ENCODE measurements at regions not wholly inside any gene's neighbourhood (a gene's known extent, or its start where the extent isn't known, plus 50 kb on each side); places are given as distances from the start of the nearest gene placed in this dataset.

- 95 to 99% methylated on average over 6 of the region's 6 CpGs for WGBS, 2 experiments
- H3K36me3 ChIP-seq (ENCODE audit: control insufficient read depth, insufficient read depth, low read length) = no peaks in the 10 kb centered on the region
- no peak overlapping the region for H3K4me3 ChIP-seq (ENCODE audit: insufficient read depth, low read depth, low read length)
- H3K27me3 ChIP-seq (ENCODE audit: control insufficient read depth, insufficient read depth, low read length, poor library complexity, severe bottlenecking) = no peaks in the 10 kb centered on the region
- no peaks in the 10 kb centered on the region for H3K4me1 ChIP-seq (ENCODE audit: control insufficient read depth, insufficient read depth, low read length)
- H3K27ac ChIP-seq (ENCODE audit: insufficient read depth, low read depth, low read length, poor library complexity, severe bottlenecking) = no peak overlapping the region
- H3K9me3 ChIP-seq (ENCODE audit: control insufficient read depth, low read length) = no peaks in the 10 kb centered on the region
These were observed 291.6 kb upstream of the FAM98A start for GRCh38 chr2:33890686-33891085.

DNA sequence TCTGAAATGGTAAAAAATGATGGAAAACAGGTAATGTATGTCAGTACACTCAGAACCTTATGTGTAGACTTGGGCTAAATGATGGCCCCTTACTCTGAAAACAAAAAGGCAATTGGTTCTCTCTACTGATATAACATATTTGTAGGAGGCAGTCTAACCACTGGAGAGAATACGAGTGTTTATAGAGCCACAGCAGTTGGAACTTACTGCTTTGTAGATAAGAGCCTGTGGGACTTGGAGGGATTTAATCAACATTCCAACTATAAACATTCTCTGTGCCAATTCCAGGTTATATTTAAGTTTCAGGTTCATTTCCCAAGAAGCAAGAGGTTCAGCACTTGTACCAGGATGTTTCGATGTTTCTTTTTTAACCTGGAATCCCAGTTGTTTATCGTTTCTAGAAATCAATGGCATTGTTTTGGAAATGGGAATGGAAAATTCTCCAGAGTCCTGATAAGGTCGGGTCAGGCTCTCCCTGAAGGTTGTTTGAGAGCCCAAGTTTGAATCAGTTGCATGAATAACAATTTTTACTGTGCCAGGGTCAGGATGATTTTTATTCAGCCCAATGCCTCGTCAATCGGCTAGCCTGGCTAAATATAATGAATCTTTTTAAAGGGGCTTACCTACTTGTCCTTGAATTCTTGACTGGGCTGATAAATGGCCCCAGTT, 278.4 kb upstream of the FAM98A start:
- no peaks in the 10 kb centered on the region for H3K9me3 ChIP-seq (ENCODE audit: control insufficient read depth, low read length)
- H3K27me3 ChIP-seq (ENCODE audit: control insufficient read depth, insufficient read depth, low read length, poor library complexity, severe bottlenecking) = no peaks in the 10 kb centered on the region
- H3K36me3 ChIP-seq (ENCODE audit: control insufficient read depth, insufficient read depth, low read length) = no peaks in the 10 kb centered on the region
- no peak overlapping the region for H3K4me3 ChIP-seq (ENCODE audit: insufficient read depth, low read depth, low read length)
- H3K4me1 ChIP-seq (ENCODE audit: control insufficient read depth, insufficient read depth, low read length) = no peaks in the 10 kb centered on the region
- WGBS, 2 experiments = 89 to 92% methylated on average over 5 to 6 of the region's 6 CpGs
- no peak overlapping the region for H3K27ac ChIP-seq (ENCODE audit: insufficient read depth, low read depth, low read length, poor library complexity, severe bottlenecking)

GRCh38 chr2:33873076-33873605, 274.0 kb upstream of the FAM98A start:
- H3K27me3 ChIP-seq (ENCODE audit: control insufficient read depth, insufficient read depth, low read length, poor library complexity, severe bottlenecking) = no peaks in the 10 kb centered on the region
- WGBS, 2 experiments = 85 to 100% methylated on average over 1 of the region's 1 CpG
- no peaks in the 10 kb centered on the region for H3K4me1 ChIP-seq (ENCODE audit: control insufficient read depth, insufficient read depth, low read length)
- no peaks in the 10 kb centered on the region for H3K9me3 ChIP-seq (ENCODE audit: control insufficient read depth, low read length)
- no peaks in the 10 kb centered on the region for H3K36me3 ChIP-seq (ENCODE audit: control insufficient read depth, insufficient read depth, low read length)
- no peak overlapping the region for H3K4me3 ChIP-seq (ENCODE audit: insufficient read depth, low read depth, low read length)
- H3K27ac ChIP-seq (ENCODE audit: insufficient read depth, low read depth, low read length, poor library complexity, severe bottlenecking) = no peak overlapping the region

GRCh38 chr2:33859811-33860461, 260.8 kb upstream of the FAM98A start:
- H3K4me1 ChIP-seq (ENCODE audit: control insufficient read depth, insufficient read depth, low read length) = peaks cover 6% of the 10 kb centered on the region
- 74 to 81% methylated on average over 9 to 11 of the region's 11 CpGs for WGBS, 2 experiments
- H3K27me3 ChIP-seq (ENCODE audit: control insufficient read depth, insufficient read depth, low read length, poor library complexity, severe bottlenecking) = no peaks in the 10 kb centered on the region
- H3K9me3 ChIP-seq (ENCODE audit: control insufficient read depth, low read length) = no peaks in the 10 kb centered on the region
- H3K4me3 ChIP-seq (ENCODE audit: insufficient read depth, low read depth, low read length) = no peak overlapping the region
- H3K36me3 ChIP-seq (ENCODE audit: control insufficient read depth, insufficient read depth, low read length) = no peaks in the 10 kb centered on the region
- no peak overlapping the region for H3K27ac ChIP-seq (ENCODE audit: insufficient read depth, low read depth, low read length, poor library complexity, severe bottlenecking)

GRCh38 chr2:33859176-33859575, 260.1 kb upstream of the FAM98A start:
- H3K4me1 ChIP-seq (ENCODE audit: control insufficient read depth, insufficient read depth, low read length) = peaks cover 6% of the 10 kb centered on the region
- no peaks in the 10 kb centered on the region for H3K36me3 ChIP-seq (ENCODE audit: control insufficient read depth, insufficient read depth, low read length)
- H3K27me3 ChIP-seq (ENCODE audit: control insufficient read depth, insufficient read depth, low read length, poor library complexity, severe bottlenecking) = no peaks in the 10 kb centered on the region
- 90% methylated on average over 6 of the region's 6 CpGs for WGBS, 2 experiments
- no peak overlapping the region for H3K27ac ChIP-seq (ENCODE audit: insufficient read depth, low read depth, low read length, poor library complexity, severe bottlenecking)
- no peak overlapping the region for H3K4me3 ChIP-seq (ENCODE audit: insufficient read depth, low read depth, low read length)
- no peaks in the 10 kb centered on the region for H3K9me3 ChIP-seq (ENCODE audit: control insufficient read depth, low read length)

GRCh38 chr2:33848486-33848885, 249.4 kb upstream of the FAM98A start:
- Histone ChIP-seq H3K36me3 (ENCODE audit: control insufficient read depth, insufficient read depth, low read length) (no peaks in the 10 kb centered on the region), H3K27me3 (ENCODE audit: control insufficient read depth, insufficient read depth, low read length, poor library complexity, severe bottlenecking) (no peaks in the 10 kb centered on the region), H3K4me1 (ENCODE audit: control insufficient read depth, insufficient read depth, low read length) (no peaks in the 10 kb centered on the region), H3K9me3 (ENCODE audit: control insufficient read depth, low read length) (no peaks in the 10 kb centered on the region), H3K27ac (ENCODE audit: insufficient read depth, low read depth, low read length, poor library complexity, severe bottlenecking) (no peak overlapping the region), H3K4me3 (ENCODE audit: insufficient read depth, low read depth, low read length) (no peak overlapping the region)
- 98 to 100% methylated on average over 2 of the region's 2 CpGs for WGBS, 2 experiments

DNA sequence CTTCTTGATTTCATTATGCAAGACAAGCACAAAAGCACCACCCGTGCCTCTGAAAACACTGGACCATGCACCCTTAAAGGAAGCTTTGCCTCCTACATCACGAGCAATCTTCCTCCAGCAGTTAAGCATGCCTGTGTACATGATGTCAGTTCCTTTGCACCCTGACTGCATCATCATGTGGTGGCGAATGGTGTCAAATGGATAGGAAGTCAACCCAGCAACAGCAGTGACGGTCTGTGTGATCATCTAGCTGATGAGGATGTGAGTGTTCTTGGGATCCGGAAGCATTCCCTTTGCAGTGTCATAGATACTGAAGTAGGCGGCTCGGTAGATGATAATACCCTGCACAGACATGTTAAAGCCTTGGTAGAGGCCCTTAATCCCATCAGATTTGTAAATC, 240.7 kb upstream of the FAM98A start:
- H3K4me1 ChIP-seq (ENCODE audit: control insufficient read depth, insufficient read depth, low read length) = no peaks in the 10 kb centered on the region
- H3K9me3 ChIP-seq (ENCODE audit: control insufficient read depth, low read length) = no peaks in the 10 kb centered on the region
- no peaks in the 10 kb centered on the region for H3K36me3 ChIP-seq (ENCODE audit: control insufficient read depth, insufficient read depth, low read length)
- no peaks in the 10 kb centered on the region for H3K27me3 ChIP-seq (ENCODE audit: control insufficient read depth, insufficient read depth, low read length, poor library complexity, severe bottlenecking)
- H3K4me3 ChIP-seq (ENCODE audit: insufficient read depth, low read depth, low read length) = no peak overlapping the region
- 95 to 99% methylated on average over 7 of the region's 7 CpGs for WGBS, 2 experiments
- no peak overlapping the region for H3K27ac ChIP-seq (ENCODE audit: insufficient read depth, low read depth, low read length, poor library complexity, severe bottlenecking)

DNA sequence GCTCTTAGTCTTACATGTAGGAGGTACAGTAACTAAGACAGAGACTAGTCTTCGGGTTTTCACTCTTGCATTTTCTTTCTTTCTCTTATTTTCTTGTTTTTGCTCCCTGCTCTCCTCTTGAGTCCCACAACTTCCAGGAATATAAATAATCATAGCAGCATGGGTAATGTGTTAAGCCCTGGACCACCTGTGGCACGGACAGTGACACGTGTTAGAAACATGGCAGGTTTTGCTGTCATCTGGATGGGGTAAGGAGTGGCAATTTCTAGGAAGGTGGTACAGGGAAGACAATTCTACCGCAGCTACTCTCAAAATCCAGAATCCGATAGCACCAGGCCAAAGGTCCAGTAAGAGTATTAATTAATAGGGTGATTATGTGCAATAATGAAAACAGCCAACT, 237.5 kb upstream of the FAM98A start:
- 94 to 96% methylated on average over 4 to 5 of the region's 5 CpGs for WGBS, 2 experiments
- H3K27me3 ChIP-seq (ENCODE audit: control insufficient read depth, insufficient read depth, low read length, poor library complexity, severe bottlenecking) = no peaks in the 10 kb centered on the region
- H3K27ac ChIP-seq (ENCODE audit: insufficient read depth, low read depth, low read length, poor library complexity, severe bottlenecking) = no peak overlapping the region
- no peaks in the 10 kb centered on the region for H3K4me1 ChIP-seq (ENCODE audit: control insufficient read depth, insufficient read depth, low read length)
- H3K9me3 ChIP-seq (ENCODE audit: control insufficient read depth, low read length) = no peaks in the 10 kb centered on the region
- H3K4me3 ChIP-seq (ENCODE audit: insufficient read depth, low read depth, low read length) = no peak overlapping the region
- H3K36me3 ChIP-seq (ENCODE audit: control insufficient read depth, insufficient read depth, low read length) = no peaks in the 10 kb centered on the region

DNA sequence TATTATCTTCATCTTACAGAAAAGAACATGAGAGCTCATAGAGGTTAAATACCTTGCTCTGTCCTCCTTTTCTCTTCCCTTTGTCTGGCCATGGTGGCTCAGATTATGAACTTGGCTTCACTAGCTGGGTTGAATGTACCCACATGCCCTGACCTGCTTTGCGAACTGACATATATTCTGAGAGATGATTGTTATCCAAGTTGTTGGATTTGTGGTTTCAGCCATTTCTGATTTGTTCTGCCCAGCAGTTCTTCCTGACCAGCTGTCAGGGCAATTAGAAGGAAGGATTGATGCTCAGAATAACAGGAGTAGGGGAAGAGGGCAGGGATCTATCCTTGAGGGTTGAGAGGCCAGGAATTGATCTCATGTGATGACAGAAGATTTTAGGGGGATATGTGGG, 236.8 kb upstream of the FAM98A start:
- 96% methylated on average over 1 of the region's 1 CpG for WGBS, 2 experiments
- H3K9me3 ChIP-seq (ENCODE audit: control insufficient read depth, low read length) = no peaks in the 10 kb centered on the region
- H3K36me3 ChIP-seq (ENCODE audit: control insufficient read depth, insufficient read depth, low read length) = no peaks in the 10 kb centered on the region
- no peaks in the 10 kb centered on the region for H3K4me1 ChIP-seq (ENCODE audit: control insufficient read depth, insufficient read depth, low read length)
- H3K27ac ChIP-seq (ENCODE audit: insufficient read depth, low read depth, low read length, poor library complexity, severe bottlenecking) = no peak overlapping the region
- H3K27me3 ChIP-seq (ENCODE audit: control insufficient read depth, insufficient read depth, low read length, poor library complexity, severe bottlenecking) = no peaks in the 10 kb centered on the region
- no peak overlapping the region for H3K4me3 ChIP-seq (ENCODE audit: insufficient read depth, low read depth, low read length)

GRCh38 chr2:33822964-33823363, 223.9 kb upstream of the FAM98A start:
- Histone ChIP-seq H3K27me3 (ENCODE audit: control insufficient read depth, insufficient read depth, low read length, poor library complexity, severe bottlenecking) (no peaks in the 10 kb centered on the region), H3K36me3 (ENCODE audit: control insufficient read depth, insufficient read depth, low read length) (no peaks in the 10 kb centered on the region)
- 100% methylated on average over 2 to 3 of the region's 3 CpGs for WGBS, 2 experiments

More at GRCh38 chr2:33822964-33823363, 223.9 kb upstream of the FAM98A start:
- Histone ChIP-seq H3K9me3 (ENCODE audit: control insufficient read depth, low read length) (no peaks in the 10 kb centered on the region), H3K4me3 (ENCODE audit: insufficient read depth, low read depth, low read length) (no peak overlapping the region), H3K4me1 (ENCODE audit: control insufficient read depth, insufficient read depth, low read length) (no peaks in the 10 kb centered on the region), H3K27ac (ENCODE audit: insufficient read depth, low read depth, low read length, poor library complexity, severe bottlenecking) (no peak overlapping the region)

Measured in ectodermal cell (in vitro differentiated cells).